ENCODE measurements at regions not wholly inside any gene's neighbourhood (a gene's known extent, or its start where the extent isn't known, plus 50 kb on each side); places are given as distances from the start of the nearest gene placed in this dataset.

DNA sequence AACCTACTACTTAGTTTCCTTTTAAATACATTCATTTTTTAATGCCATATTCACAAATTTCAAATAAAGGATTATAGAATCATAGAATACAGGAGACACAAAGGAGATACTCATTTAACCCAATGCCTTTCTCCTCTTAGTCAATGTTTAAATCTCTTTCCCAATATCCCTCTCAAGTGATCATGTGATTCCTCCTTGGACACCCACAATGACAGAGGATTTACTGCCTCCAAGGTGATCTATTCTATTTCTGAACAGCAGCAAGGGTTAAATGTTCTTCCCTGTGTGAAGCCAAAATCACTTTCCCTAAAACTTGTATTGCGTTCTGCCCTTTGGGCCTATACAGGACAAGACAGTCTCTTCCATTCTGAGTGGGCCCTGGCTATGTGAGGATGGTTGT, 73.3 kb upstream of the PICALM start:
- no peaks in the 10 kb centered on the region for H3K36me3 ChIP-seq (ENCODE audit: insufficient read depth, low read length)
- H3K4me1 ChIP-seq (ENCODE audit: insufficient read depth, low read length, poor library complexity, severe bottlenecking), result no peaks in the 10 kb centered on the region
- BruUV-seq (replicated peaks), result no TSS peak
- intact Hi-C loops (cut with micrococcal nuclease; ENCODE audit: unreplicated experiment), result no loop called here
- CTCF ChIA-PET (ENCODE audit: unreplicated experiment), result no interaction called here
- no peaks in the 10 kb centered on the region for H3K79me2 ChIP-seq (ENCODE audit: insufficient read depth, low read depth, low read length)
- H4K20me1 ChIP-seq (ENCODE audit: insufficient read depth, low read length), result no peaks in the 10 kb centered on the region
- no peak for TF ChIP-seq EZH2phosphoT487 (IDR thresholded peaks at IDR 0.05; ENCODE audit: borderline replicate concordance, low read depth, low read length)
- TF ChIP-seq, protein P1, sequence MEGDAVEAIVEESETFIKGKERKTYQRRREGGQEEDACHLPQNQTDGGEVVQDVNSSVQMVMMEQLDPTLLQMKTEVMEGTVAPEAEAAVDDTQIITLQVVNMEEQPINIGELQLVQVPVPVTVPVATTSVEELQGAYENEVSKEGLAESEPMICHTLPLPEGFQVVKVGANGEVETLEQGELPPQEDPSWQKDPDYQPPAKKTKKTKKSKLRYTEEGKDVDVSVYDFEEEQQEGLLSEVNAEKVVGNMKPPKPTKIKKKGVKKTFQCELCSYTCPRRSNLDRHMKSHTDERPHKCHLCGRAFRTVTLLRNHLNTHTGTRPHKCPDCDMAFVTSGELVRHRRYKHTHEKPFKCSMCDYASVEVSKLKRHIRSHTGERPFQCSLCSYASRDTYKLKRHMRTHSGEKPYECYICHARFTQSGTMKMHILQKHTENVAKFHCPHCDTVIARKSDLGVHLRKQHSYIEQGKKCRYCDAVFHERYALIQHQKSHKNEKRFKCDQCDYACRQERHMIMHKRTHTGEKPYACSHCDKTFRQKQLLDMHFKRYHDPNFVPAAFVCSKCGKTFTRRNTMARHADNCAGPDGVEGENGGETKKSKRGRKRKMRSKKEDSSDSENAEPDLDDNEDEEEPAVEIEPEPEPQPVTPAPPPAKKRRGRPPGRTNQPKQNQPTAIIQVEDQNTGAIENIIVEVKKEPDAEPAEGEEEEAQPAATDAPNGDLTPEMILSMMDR (conservative IDR thresholded peaks at IDR 0.05; ENCODE audit: low read length), result no peak
- DNase-seq (ENCODE audit: low spot score), result no peak
- no peaks in the 10 kb centered on the region for H3K9me2 ChIP-seq (ENCODE audit: insufficient read depth, low read length)
- no peak overlapping the region for H3K27ac ChIP-seq (ENCODE audit: low read depth, low read length, poor library complexity, severe bottlenecking)
- H3K4me3 ChIP-seq (ENCODE audit: low read depth, low read length, poor library complexity, severe bottlenecking), result no peak overlapping the region
- H3K9me3 ChIP-seq (ENCODE audit: low read length), result no peaks in the 10 kb centered on the region
- H3K4me2 ChIP-seq (ENCODE audit: low read length), result no peak overlapping the region
- H2AFZ ChIP-seq (ENCODE audit: low read length), result no peak overlapping the region
- POLR2A ChIA-PET, result interaction anchor here (0.7 kb wide), 1 partner anchor 340 kb away, joined by 3 read pairs; no protein-coding TSS in a partner anchor

DNA sequence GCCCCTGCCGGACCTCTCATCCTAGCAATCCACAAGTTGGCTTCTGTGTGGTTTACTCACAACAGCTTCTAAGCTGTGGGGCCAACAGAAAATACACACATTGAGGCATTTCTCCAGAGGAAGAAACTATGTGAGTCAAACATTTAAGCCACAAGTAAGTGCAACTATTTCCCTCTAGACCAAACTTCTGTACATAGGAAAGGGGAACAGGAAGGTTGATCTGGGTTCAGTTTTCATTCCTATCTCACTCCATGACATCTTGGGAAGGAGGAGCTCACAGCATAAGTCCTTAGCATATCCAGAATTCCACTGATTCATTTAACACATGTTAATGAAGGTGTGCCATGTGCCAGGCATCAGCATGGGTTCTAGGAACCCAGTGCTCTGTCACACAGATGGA, 72.8 kb upstream of the PICALM start:
- ChIA-PET POLR2A (interaction anchor here (0.7 kb wide), 1 partner anchor 340 kb away, joined by 3 read pairs; no protein-coding TSS in a partner anchor), CTCF (ENCODE audit: unreplicated experiment) (no interaction called here)
- H3K27ac ChIP-seq (ENCODE audit: low read depth, low read length, poor library complexity, severe bottlenecking), result no peak overlapping the region
- H3K4me1 ChIP-seq (ENCODE audit: insufficient read depth, low read length, poor library complexity, severe bottlenecking), result no peaks in the 10 kb centered on the region
- no peak overlapping the region for H3K4me3 ChIP-seq (ENCODE audit: low read depth, low read length, poor library complexity, severe bottlenecking)
- no peaks in the 10 kb centered on the region for H3K36me3 ChIP-seq (ENCODE audit: insufficient read depth, low read length)
- intact Hi-C loops (cut with micrococcal nuclease; ENCODE audit: unreplicated experiment), result no loop called here
- no peaks in the 10 kb centered on the region for H4K20me1 ChIP-seq (ENCODE audit: insufficient read depth, low read length)
- H3K9me2 ChIP-seq (ENCODE audit: insufficient read depth, low read length), result no peaks in the 10 kb centered on the region
- H3K79me2 ChIP-seq (ENCODE audit: insufficient read depth, low read depth, low read length), result no peaks in the 10 kb centered on the region
- no peaks in the 10 kb centered on the region for H3K9me3 ChIP-seq (ENCODE audit: low read length)
- no peak overlapping the region for H3K4me2 ChIP-seq (ENCODE audit: low read length)
- BruUV-seq (replicated peaks), result no TSS peak
- no peak for TF ChIP-seq EZH2phosphoT487 (IDR thresholded peaks at IDR 0.05; ENCODE audit: borderline replicate concordance, low read depth, low read length)
- TF ChIP-seq, protein P1 (conservative IDR thresholded peaks at IDR 0.05; ENCODE audit: low read length), result no peak
- no peak overlapping the region for H2AFZ ChIP-seq (ENCODE audit: low read length)
- DNase-seq (ENCODE audit: low spot score), result no peak

DNA sequence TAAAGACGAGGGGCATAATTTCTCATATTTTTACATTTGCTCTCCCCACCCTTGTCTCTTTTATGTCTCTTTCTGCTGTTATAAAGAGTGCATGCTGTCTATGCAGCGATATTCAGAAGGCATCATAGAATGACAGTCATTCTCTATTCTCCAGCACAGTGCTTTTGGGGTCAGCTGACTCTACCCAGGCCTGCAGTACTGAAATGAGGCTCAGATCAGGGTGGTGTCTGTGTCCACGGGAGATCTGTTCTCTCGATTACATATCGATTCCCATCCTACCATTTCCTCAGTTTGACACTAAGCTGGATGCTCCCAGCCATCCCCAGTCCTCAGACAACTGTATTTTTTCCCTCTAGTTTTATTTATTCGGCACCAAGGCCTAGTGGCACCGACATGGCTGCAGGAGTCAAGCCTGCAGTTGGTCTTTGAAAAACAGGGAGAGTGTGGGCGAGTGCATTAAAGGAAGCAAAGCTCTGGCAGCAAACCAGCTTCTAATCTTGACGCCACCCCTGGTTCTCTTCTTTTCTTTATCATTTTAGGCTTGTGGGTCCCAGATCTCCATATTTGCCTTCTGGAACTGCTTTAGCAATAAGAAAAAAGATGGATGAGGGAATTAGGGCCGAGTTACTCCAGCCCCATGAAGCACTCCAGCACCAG, 71.6 kb upstream of the PICALM start:
- Histone ChIP-seq H3K9me2 (ENCODE audit: insufficient read depth, low read length) (no peaks in the 10 kb centered on the region), H3K27ac (ENCODE audit: low read depth, low read length, poor library complexity, severe bottlenecking) (no peak overlapping the region), H3K9me3 (ENCODE audit: low read length) (no peaks in the 10 kb centered on the region), H3K79me2 (ENCODE audit: insufficient read depth, low read depth, low read length) (no peaks in the 10 kb centered on the region), H3K4me2 (ENCODE audit: low read length) (no peak overlapping the region), H3K4me3 (ENCODE audit: low read depth, low read length, poor library complexity, severe bottlenecking) (no peak overlapping the region), H3K4me1 (ENCODE audit: insufficient read depth, low read length, poor library complexity, severe bottlenecking) (no peaks in the 10 kb centered on the region), H4K20me1 (ENCODE audit: insufficient read depth, low read length) (no peaks in the 10 kb centered on the region), H2AFZ (ENCODE audit: low read length) (no peak overlapping the region), H3K36me3 (ENCODE audit: insufficient read depth, low read length) (no peaks in the 10 kb centered on the region)
- POLR2A ChIA-PET, result no interaction called here
- DNase-seq (ENCODE audit: low spot score), result no peak
- intact Hi-C loops (cut with micrococcal nuclease; ENCODE audit: unreplicated experiment), result no loop called here
- CTCF ChIA-PET (ENCODE audit: unreplicated experiment), result no interaction called here
- BruUV-seq (replicated peaks), result no TSS peak
- TF ChIP-seq, protein P1 (conservative IDR thresholded peaks at IDR 0.05; ENCODE audit: low read length), result no peak
- no peak for TF ChIP-seq EZH2phosphoT487 (IDR thresholded peaks at IDR 0.05; ENCODE audit: borderline replicate concordance, low read depth, low read length)

Data from OCI-LY7 (cell line).